SW 1271 (cell line): ENCODE measurements at regions not wholly inside any gene's neighbourhood (a gene's known extent, or its start where the extent isn't known, plus 50 kb on each side); places are given as distances from the start of the nearest gene placed in this dataset.
A peak's percentile ranks its signal among the peaks of the same experiment; 100 is the strongest.
"Not testable (repeated sequence)": the region's sequence is repeated elsewhere in the genome, so short reads cannot be mapped to it uniquely, and the experiment has no call there.

ENCODE experiments used
- DNase-seq, 2 experiments: peaks; one replicate each; lab custom pipeline; 2025; lab: John Stamatoyannopoulos, UW

DNA sequence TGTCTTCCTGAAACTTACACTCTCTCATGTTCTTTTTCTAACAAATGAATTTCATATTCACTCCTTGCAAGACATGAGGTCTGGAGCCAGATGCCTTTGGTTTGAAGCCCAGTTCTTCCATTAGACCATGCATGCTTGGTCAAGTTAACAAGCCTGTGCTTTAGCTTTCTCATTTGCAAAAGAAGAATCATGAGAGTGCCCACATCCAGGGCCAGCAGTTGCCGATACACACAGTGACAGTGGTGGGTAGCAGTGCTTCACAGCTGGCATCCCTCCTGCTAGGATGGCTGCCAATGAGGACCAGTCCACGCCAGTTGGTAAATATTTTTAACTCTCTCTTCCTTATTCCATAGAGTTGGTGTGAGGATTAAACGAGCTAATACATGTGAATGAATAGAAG lies 163.1 kb downstream of the PHLDA1 start:
- DNase-seq = no peak

GRCh38 chr12:75865315-75865714 lies 166.3 kb downstream of the PHLDA1 start:
- no peak for DNase-seq

DNA sequence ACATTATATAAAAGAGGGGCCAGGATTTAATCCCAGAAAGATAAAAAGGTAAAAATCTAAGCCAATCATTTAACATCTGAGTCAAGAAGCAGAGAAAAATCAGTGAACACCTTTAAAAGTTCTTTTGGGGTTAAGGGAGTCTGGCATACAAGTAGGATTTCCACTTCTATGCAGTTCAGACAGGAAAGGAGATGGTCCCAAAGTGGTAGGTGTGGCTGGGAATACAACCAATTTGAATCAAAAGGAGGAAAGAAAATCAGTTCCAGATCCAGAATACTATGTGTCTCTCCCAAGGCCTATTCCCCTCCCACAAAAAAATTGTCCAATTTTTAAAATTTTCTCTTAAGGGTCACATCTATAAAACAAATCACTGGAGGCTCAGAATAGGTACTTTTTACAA lies 167.4 kb downstream of the PHLDA1 start:
- no peak for DNase-seq

DNA sequence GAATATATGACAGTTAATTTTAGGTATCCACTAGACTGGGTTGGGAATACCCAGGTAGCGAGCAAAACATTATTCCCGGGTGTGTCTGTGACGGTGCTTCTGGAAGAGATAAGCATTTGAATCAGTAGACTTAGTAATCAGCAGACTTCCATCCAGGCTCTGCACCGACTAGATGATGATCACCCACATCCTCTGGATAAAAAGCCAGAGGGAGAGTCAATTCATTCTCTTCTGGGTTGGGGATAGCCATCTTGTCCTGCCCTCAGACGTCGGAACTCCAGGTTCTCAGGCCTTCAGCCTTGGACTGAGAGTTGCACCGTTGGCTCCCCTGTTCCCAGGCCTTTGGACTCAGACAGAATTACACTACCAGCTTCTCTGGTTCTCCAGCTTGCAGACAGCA lies 168.0 kb downstream of the PHLDA1 start:
- DNase-seq = peak in 1 of 2 experiments; percentile 50

GRCh38 chr12:75862692-75863471 lies 168.7 kb downstream of the PHLDA1 start:
- DNase-seq = peak; percentile 56 to 82

DNA sequence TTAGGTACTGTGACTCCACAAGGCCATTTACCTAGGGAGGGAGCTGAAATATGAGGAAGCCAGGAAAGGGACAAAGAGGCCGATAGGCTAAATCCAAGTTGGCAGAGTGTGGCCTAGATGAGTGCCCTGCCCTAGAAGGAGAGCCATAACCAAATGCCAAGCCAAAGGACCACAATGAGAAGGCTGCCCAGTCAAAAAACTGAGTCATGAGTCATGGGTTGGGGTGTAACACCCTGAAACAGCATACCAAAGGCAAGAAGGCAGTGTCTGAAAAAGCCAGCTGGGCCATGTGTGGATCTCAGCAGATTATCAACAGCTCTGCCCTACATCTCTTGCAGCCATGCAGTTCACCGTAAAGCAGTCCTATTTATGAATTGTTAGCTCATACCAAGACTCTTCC lies 171.7 kb downstream of the PHLDA1 start:
- DNase-seq = no peak

DNA sequence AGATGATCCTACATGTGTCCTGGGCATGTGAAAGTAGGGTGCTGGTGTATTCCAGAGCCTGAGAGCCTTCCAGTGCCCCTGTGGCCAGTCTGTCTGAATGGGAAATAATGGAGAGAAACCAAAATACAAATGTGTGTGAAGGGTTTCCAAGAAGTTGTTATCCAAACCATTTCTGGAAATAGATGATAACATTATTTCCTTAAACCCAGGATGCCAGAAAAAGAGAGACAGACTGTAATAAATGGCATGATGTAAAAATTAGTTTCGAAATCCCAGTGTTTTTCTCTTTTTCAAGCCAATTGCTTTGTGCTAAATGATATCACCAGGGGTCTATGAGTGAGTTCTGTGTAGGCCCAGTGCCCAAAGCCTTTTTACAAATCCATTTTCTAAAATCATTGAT lies 175.3 kb downstream of the PHLDA1 start:
- no peak for DNase-seq

- no peak for DNase-seq
These were observed 176.2 kb downstream of the PHLDA1 start for GRCh38 chr12:75855360-75855759.

- no peak for DNase-seq
These were observed 176.8 kb downstream of the PHLDA1 start for GRCh38 chr12:75854681-75855309.

GRCh38 chr12:75854137-75854536 lies 177.4 kb downstream of the PHLDA1 start:
- not testable (repeated sequence) for DNase-seq

- DNase-seq = no peak
These were observed 177.9 kb downstream of the PHLDA1 start for GRCh38 chr12:75853626-75854025.

- no peak for DNase-seq
These were observed 178.6 kb downstream of the PHLDA1 start for GRCh38 chr12:75852956-75853355.

DNA sequence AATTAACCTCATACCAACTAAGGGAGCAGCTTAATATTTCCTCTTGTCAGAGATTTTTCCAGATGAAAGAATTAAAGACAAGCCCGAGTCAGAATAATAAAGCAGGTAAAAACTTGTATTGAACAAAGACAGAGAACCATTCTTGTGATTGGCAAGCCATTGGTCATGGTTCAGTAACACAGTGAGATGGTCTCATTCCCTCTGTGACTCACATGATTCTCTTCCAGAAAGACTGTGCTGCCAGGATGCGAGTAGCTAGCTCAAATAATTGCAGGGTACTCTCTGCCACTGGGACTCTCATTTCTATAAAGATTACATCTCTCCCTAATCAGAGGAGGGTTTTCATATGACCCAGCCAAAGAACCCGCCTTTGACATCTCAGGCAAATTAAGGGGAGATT lies 179.4 kb downstream of the PHLDA1 start:
- DNase-seq = no peak

GRCh38 chr12:75850721-75851462 lies 180.7 kb downstream of the PHLDA1 start:
- DNase-seq = no peak

DNA sequence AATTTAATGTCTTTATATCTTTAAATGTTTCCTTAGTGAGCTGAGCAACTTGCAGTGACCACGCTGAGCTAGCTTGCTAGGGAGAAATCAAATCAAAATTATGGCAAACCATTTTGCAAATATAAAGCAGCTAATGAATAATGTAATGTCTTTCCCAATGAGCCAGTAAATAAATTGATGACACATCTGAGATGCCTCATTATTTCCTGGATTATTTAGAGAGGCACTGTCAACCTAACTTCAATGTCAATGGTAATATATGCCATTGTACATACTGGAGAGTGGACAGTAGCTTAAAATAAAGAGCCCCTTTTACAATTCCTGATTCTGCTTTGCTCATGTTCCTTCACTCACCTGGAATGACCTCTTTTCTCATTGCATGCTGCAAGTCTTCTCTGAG lies 182.6 kb downstream of the PHLDA1 start:
- no peak for DNase-seq

DNA sequence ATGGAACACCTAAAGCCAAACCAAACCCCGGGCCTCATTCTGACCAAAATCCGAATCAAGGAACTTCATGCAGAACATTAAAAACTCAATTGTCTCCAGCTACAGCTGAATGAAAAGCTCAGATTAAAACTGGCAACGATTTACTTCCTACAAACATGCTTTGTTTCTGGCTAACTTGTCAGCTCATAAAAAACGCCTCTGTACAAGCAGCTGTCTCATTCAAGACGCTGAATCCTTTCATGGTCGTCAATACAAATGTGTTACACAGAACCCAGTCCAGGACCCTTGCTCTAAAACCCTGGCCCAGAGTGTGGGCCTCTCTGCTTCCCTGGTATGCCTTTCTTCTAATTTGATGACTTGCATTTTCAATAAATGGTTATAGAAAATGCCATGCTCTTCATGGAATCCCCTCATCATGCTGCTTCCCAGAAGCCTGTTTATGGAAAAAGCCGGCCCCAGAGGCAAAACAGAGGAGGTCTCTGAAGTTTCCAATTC lies 183.1 kb downstream of the PHLDA1 start:
- no peak for DNase-seq

DNA sequence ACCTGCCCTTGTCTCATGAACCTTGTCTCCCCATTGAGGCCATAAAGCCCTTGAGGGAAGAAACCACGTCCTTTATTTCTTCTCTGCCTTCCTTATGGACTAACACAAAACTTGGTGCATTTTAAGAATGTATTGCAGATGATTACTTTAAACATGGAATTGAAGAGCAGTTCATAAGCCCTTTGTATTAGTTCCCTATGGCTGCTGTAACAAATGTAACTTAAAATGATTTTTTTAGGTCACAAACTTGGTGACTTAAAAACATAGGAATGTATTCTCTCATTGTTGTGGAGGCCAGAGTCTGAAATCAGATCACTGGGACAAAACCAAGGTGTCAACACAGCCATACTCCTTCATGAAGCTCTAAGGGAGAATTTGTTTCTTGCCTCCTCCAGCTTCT lies 185.5 kb downstream of the PHLDA1 start:
- DNase-seq = no peak

GRCh38 chr12:75844985-75845384 lies 186.6 kb downstream of the PHLDA1 start:
- no peak for DNase-seq

DNA sequence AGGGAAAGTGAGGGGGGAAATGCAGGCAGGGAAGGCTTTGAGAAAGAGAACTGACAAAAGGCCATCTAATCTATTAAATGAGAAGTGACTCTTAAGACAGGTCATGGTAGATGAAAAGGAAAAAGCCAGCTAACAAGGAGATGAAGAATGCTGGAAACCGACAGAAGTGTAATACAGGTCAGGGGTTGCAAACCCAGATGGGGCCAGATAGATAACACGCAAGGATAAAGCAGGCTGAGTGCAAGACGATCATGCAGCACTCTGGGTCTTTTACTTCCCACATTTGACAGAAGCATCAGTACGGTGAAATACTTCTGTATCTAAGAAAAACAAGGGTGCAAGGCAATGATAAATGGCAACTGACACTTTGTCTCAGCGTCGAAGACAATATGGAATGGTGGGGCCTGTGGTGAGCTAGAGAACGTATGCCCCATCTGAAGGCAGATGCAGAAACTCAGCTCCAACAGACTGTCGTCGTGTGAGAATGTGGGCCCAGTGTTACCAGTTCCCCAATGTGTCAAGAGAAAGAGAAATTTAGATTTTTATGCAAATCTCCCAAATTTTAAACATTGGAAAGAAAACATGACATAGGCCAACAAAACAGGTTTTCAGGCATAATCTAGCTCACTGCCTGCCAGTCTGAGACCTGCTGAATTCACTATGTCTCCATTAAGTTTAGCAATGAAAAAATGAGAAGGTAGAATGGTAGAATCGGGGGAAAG lies 187.4 kb downstream of the PHLDA1 start:
- no peak for DNase-seq

GRCh38 chr12:75842090-75842489 lies 189.5 kb downstream of the PHLDA1 start:
- no peak for DNase-seq

DNA sequence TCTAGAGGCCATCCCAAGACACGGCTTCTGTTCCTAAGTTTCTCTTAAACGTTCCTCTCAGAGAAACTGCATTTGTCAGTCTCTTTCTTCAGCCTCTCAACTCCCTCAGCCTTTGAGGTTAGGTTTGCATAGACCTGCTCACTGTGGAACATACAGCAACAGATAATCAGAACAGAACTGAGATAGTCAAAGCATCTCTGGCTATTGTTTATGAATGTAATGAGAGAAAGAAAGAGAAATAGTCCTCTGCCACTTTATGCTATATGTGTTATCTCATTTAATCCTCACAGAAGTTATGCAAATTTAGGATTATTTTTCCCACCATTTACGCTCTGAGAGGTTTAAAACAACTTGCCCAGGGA lies 190.6 kb downstream of the PHLDA1 start:
- DNase-seq = no peak

DNA sequence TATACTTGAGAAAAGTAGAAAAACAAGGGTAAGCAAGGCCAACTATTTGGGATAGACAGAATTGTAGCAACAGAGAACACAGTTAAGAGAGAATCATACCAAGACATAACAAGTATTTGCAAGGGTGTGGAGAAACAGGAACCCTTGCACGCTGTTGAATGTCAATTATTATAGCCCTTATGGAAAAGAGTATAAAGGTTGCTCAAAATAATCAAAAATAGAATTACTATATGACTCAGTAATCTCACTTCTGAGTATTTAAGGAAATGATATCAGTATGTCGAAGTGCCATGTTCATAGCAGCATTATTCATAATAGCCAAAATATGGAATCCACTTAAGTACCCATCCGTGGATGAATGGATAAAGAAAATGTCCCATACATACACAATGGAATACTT lies 193.3 kb downstream of the PHLDA1 start:
- DNase-seq = no peak
